Esophagus muscularis mucosa (tissue), 3 donors: ENCODE measurements at regions not wholly inside any gene's neighbourhood (a gene's known extent, or its start where the extent isn't known, plus 50 kb on each side); places are given as distances from the start of the nearest gene placed in this dataset.

Experiments
- POLR2A ChIP-seq: fragments of 450-650 bp; IDR thresholded peaks from one replicate; pipeline ENCODE4 v1.6.1; 2017; ENCODE audit warnings: antibody characterized with exemption, moderate library complexity, mild to moderate bottlenecking, low read depth
- POLR2AphosphoS5 ChIP-seq, 2 donors: sonication (generic); formaldehyde crosslinking; IDR thresholded peaks; one replicate each; pipeline ENCODE4 v1.6.1; 2017; ENCODE audit warnings: antibody characterized with exemption in 2 of 2
- TF ChIP-seq, protein P1 (sequence below), 3 experiments: fragments of 200-600 bp in 2 of 3; fragments of 450-650 bp in 1 of 3; sonication (generic) in 2 of 3; IDR thresholded peaks; one replicate each; pipeline ENCODE4 v1.5.1; 2017 to 2019; ENCODE audit warnings: antibody characterized with exemption in 3 of 3, mild to moderate bottlenecking in 2 of 3, moderate library complexity in 1 of 3

DNA sequence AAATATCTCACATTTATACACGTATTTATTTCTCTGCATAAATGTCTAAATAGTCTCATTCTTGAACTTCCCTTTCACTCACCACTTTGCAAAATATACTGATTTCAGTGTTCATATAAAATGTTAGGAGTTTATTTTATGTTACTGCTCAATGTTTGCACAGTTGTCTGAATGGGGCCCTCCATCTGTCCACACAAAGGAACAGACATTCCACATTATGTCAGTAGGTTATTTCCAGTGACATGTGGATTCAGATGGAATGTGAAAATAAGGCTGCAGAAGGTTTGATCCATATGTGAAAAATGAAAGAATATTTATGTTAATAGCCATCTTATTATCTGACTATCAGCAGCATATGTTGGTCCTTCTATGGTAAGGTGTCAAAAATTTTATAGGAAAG is 994.4 kb upstream of the SEL1L start:
- no peak for TF ChIP-seq POLR2A
- TF ChIP-seq POLR2AphosphoS5 (IDR thresholded peaks at IDR 0.05): no peak
- TF ChIP-seq, protein P1, sequence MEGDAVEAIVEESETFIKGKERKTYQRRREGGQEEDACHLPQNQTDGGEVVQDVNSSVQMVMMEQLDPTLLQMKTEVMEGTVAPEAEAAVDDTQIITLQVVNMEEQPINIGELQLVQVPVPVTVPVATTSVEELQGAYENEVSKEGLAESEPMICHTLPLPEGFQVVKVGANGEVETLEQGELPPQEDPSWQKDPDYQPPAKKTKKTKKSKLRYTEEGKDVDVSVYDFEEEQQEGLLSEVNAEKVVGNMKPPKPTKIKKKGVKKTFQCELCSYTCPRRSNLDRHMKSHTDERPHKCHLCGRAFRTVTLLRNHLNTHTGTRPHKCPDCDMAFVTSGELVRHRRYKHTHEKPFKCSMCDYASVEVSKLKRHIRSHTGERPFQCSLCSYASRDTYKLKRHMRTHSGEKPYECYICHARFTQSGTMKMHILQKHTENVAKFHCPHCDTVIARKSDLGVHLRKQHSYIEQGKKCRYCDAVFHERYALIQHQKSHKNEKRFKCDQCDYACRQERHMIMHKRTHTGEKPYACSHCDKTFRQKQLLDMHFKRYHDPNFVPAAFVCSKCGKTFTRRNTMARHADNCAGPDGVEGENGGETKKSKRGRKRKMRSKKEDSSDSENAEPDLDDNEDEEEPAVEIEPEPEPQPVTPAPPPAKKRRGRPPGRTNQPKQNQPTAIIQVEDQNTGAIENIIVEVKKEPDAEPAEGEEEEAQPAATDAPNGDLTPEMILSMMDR (IDR thresholded peaks at IDR 0.05): no peak
